H1 (cell line): ENCODE measurements at regions not wholly inside any gene's neighbourhood (a gene's known extent, or its start where the extent isn't known, plus 50 kb on each side); places are given as distances from the start of the nearest gene placed in this dataset.

Source experiments
- CTCF ChIA-PET: fragments of 300-600 bp; sonication (Branson Sonifier 250); formaldehyde crosslinking; loops from one replicate; lab custom pipeline; 2021; ENCODE audit not compliant: partially characterized antibody; lab: Charles Lee
- POLR2A ChIA-PET: fragments of 300-600 bp; sonication (Branson Sonifier 250); formaldehyde crosslinking; loops from one replicate; lab custom pipeline; 2021; ENCODE audit warnings: inconsistent platforms; ENCODE audit not compliant: partially characterized antibody; lab: Charles Lee
- DNase-seq, 2 experiments: peaks; one replicate each; pipeline versions ENCODE4 v3.0.0 to v3.0.0-alpha.2; 2010 to 2022; ENCODE audit warnings: low spot score in 2 of 2, low read depth in 1 of 2, mixed read lengths in 1 of 2
- FAIRE-seq: peaks from 2 replicates; lab custom pipeline; 2011; peaks lifted over from hg19 to GRCh38; lab: Jason Lieb, UNC
- H2AFZ ChIP-seq: 2 replicates; pipeline ENCODE4 v1.8.1; 2012; ENCODE audit warnings: low read length, inconsistent platforms
- H2AK5ac ChIP-seq: 2 replicates; pipeline ENCODE4 v1.6.1; 2013; ENCODE audit warnings: low read depth, low read length
- H2BK120ac ChIP-seq: replicated peaks from 2 replicates; pipeline ENCODE3; 2013; ENCODE audit warnings: low read depth, low read length, inconsistent platforms
- H2BK12ac ChIP-seq: 2 replicates; pipeline ENCODE4 v1.6.1; 2013; ENCODE audit warnings: low read depth, low read length
- H2BK15ac ChIP-seq: 2 replicates; pipeline ENCODE4 v1.6.1; 2013; ENCODE audit warnings: low read length
- H2BK20ac ChIP-seq: 2 replicates; pipeline ENCODE4 v1.6.1; 2013; ENCODE audit warnings: low read length
- H2BK5ac ChIP-seq: 2 replicates; pipeline ENCODE4 v1.6.1; 2013; ENCODE audit warnings: low read depth, low read length
- H3K14ac ChIP-seq: 2 replicates; pipeline ENCODE4 v1.6.1; 2013; ENCODE audit warnings: inconsistent platforms; ENCODE audit not compliant: insufficient read length
- H3K18ac ChIP-seq: 2 replicates; pipeline ENCODE4 v1.6.1; 2013; ENCODE audit warnings: low read length; ENCODE audit errors: extremely low read depth
- H3K23ac ChIP-seq: 2 replicates; pipeline ENCODE4 v1.6.1; 2013; ENCODE audit warnings: inconsistent platforms; ENCODE audit not compliant: insufficient read length
- H3K23me2 ChIP-seq: 2 replicates; pipeline ENCODE4 v1.6.1; 2013; ENCODE audit warnings: low read depth, low read length
- H3K27ac ChIP-seq: 2 replicates; pipeline ENCODE4 v1.6.1; 2011; ENCODE audit warnings: low read depth, low read length, inconsistent platforms
- H3K27me3 ChIP-seq, 4 experiments: replicated peaks in 1 of 4; 1 replicate in 1 of 4; 2 replicates in 3 of 4; pipeline versions ENCODE4 v1.6.1 to v1.8.1; 2011 to 2013; ENCODE audit warnings: low read length in 3 of 4, mild to moderate bottlenecking in 3 of 4, inconsistent platforms in 2 of 4, mixed read lengths in 2 of 4, moderate library complexity in 1 of 4; ENCODE audit not compliant: control insufficient read depth in 3 of 4, insufficient read depth in 3 of 4; ENCODE audit errors: extremely low read depth in 1 of 4
- H3K36me3 ChIP-seq, 4 experiments: 2 replicates each; pipeline versions ENCODE4 v1.6.1 to v1.8.1; 2011 to 2013; ENCODE audit warnings: mild to moderate bottlenecking in 4 of 4, low read length in 3 of 4, moderate library complexity in 2 of 4, control low read depth in 1 of 4, inconsistent platforms in 1 of 4; ENCODE audit not compliant: insufficient read depth in 4 of 4, control insufficient read depth in 2 of 4
- H3K4ac ChIP-seq: replicated peaks from 2 replicates; pipeline ENCODE3; 2013; ENCODE audit warnings: low read length, low read depth, mixed read lengths, inconsistent platforms; ENCODE audit not compliant: insufficient read length
- H3K4me1 ChIP-seq, 4 experiments: replicated peaks in 1 of 4; 1 replicate in 1 of 4; 2 replicates in 3 of 4; pipeline versions ENCODE4 v1.6.1 to v1.8.1; 2011 to 2013; ENCODE audit warnings: low read length in 3 of 4, inconsistent platforms in 2 of 4, mixed read lengths in 1 of 4; ENCODE audit not compliant: insufficient read depth in 4 of 4, control insufficient read depth in 3 of 4
- H3K4me2 ChIP-seq, 2 experiments: 2 replicates each; pipeline versions ENCODE4 v1.6.1 to v1.8.1; 2011 to 2013; ENCODE audit warnings: low read depth in 2 of 2, low read length in 2 of 2, control low read depth in 1 of 2, inconsistent platforms in 1 of 2, mild to moderate bottlenecking in 1 of 2; ENCODE audit not compliant: insufficient read depth in 1 of 2
- H3K4me3 ChIP-seq, 4 experiments: fragments of 200-600, 300-600 bp in 1 of 4; sonication (generic), shearing (Covaris generic), sonication (Bioruptor Twin) in 1 of 4; 2 replicates each; pipeline versions ENCODE4 v1.5.1 to v1.8.1; 2011 to 2016; ENCODE audit warnings: low read length in 4 of 4, low read depth in 3 of 4, control low read depth in 2 of 4, inconsistent platforms in 2 of 4, mild to moderate bottlenecking in 2 of 4, mixed read lengths in 1 of 4, moderate library complexity in 1 of 4; ENCODE audit not compliant: insufficient read depth in 2 of 4; ENCODE audit errors: extremely low read depth in 1 of 4
- H3K56ac ChIP-seq: replicated peaks from 2 replicates; pipeline ENCODE3; 2013; ENCODE audit warnings: low read depth, mild to moderate bottlenecking, mixed read lengths, low read length, inconsistent platforms; ENCODE audit not compliant: insufficient read length
- H3K79me1 ChIP-seq: 2 replicates; pipeline ENCODE4 v1.6.1; 2013; ENCODE audit warnings: low read depth, low read length, control low read depth
- H3K79me2 ChIP-seq, 2 experiments: 2 replicates each; pipeline versions ENCODE4 v1.6.1 to v1.8.1; 2012 to 2013; ENCODE audit warnings: low read length in 2 of 2, mild to moderate bottlenecking in 2 of 2, inconsistent platforms in 1 of 2; ENCODE audit not compliant: insufficient read depth in 2 of 2, control insufficient read depth in 1 of 2
- H3K9ac ChIP-seq, 4 experiments: replicated peaks in 1 of 4; 1 replicate in 1 of 4; 2 replicates in 3 of 4; pipeline versions ENCODE4 v1.6.1 to v1.8.1; 2011 to 2013; ENCODE audit warnings: low read depth in 3 of 4, low read length in 3 of 4, control low read depth in 2 of 4, mild to moderate bottlenecking in 2 of 4, moderate library complexity in 2 of 4, inconsistent platforms in 1 of 4; ENCODE audit errors: extremely low read depth in 1 of 4
- H3K9me3 ChIP-seq, 2 experiments: 2 replicates each; pipeline versions ENCODE4 v1.6.1 to v1.8.1; 2012 to 2013; ENCODE audit warnings: mild to moderate bottlenecking in 2 of 2, moderate library complexity in 2 of 2, control low read depth in 1 of 2, inconsistent platforms in 1 of 2, low read depth in 1 of 2, low read length in 1 of 2, mixed read lengths in 1 of 2; ENCODE audit not compliant: insufficient read depth in 2 of 2
- H4K20me1 ChIP-seq, 2 experiments: replicated peaks in 1 of 2; 2 replicates each; pipeline versions ENCODE3 to v1.8.1; 2011 to 2013; ENCODE audit warnings: inconsistent platforms in 2 of 2, low read length in 2 of 2, mild to moderate bottlenecking in 1 of 2; ENCODE audit not compliant: insufficient read depth in 2 of 2, control insufficient read depth in 1 of 2
- H4K5ac ChIP-seq: 2 replicates; pipeline ENCODE4 v1.6.1; 2013; ENCODE audit warnings: low read length, low read depth, mixed read lengths, inconsistent platforms; ENCODE audit not compliant: insufficient read length
- H4K8ac ChIP-seq: 2 replicates; pipeline ENCODE4 v1.8.0; 2013; ENCODE audit warnings: mild to moderate bottlenecking, moderate library complexity, low read length, inconsistent platforms; ENCODE audit not compliant: insufficient read depth; ENCODE audit errors: extremely low read depth
- H4K91ac ChIP-seq: replicated peaks from 2 replicates; pipeline ENCODE3; 2013; ENCODE audit warnings: low read length, mixed read lengths, inconsistent platforms; ENCODE audit not compliant: insufficient read length
- EGR1 ChIP-seq: IDR thresholded peaks from 2 replicates; pipeline ENCODE4 v1.6.1; 2011; ENCODE audit warnings: low read depth, low read length, borderline replicate concordance
- HDAC6 ChIP-seq: IDR thresholded peaks from one replicate; pipeline ENCODE4 v1.7.1; 2012; ENCODE audit warnings: low read depth, mild to moderate bottlenecking, inconsistent platforms, low read length, moderate library complexity
- KDM4A ChIP-seq: IDR thresholded peaks from one replicate; pipeline ENCODE4 v1.7.1; 2012; ENCODE audit warnings: low read depth, mild to moderate bottlenecking, moderate library complexity, low read length, inconsistent platforms; ENCODE audit not compliant: severe bottlenecking
- RAD21 ChIP-seq, 2 experiments: IDR thresholded peaks in 1 of 2; conservative IDR thresholded peaks in 1 of 2; 2 replicates each; pipeline ENCODE4 v1.6.1; 2011; ENCODE audit warnings: low read depth in 2 of 2, low read length in 2 of 2, improper control_type of control experiment in 1 of 2, inconsistent platforms in 1 of 2, mild to moderate bottlenecking in 1 of 2, moderate library complexity in 1 of 2
- RXRA ChIP-seq: IDR thresholded peaks from 2 replicates; pipeline ENCODE4 v1.6.1; 2011; ENCODE audit warnings: low read depth, mild to moderate bottlenecking, low read length, moderate library complexity; ENCODE audit not compliant: insufficient read depth
- SIX5 ChIP-seq: IDR thresholded peaks from 2 replicates; pipeline ENCODE4 v1.6.1; 2011; ENCODE audit warnings: mild to moderate bottlenecking, low read depth, low read length
- WGBS, 2 experiments: shearing (Covaris generic) in 1 of 2; methylation state at CpG; one replicate each; pipeline versions ENCODE4 v1.1.6 to v1.1.7; 2013 to 2015; ENCODE audit warnings: low lambda C conversion rate in 2 of 2, mixed read lengths in 2 of 2, inconsistent platforms in 1 of 2, low coverage in 1 of 2, missing lambda C conversion rate in 1 of 2; ENCODE audit not compliant: insufficient replicate concordance in 2 of 2, insufficient coverage in 1 of 2, insufficient read length in 1 of 2; ENCODE audit errors: extremely low coverage in 1 of 2, missing lambda C conversion rate in 1 of 2; 5-methylcytosine and 5-hydroxymethylcytosine counted together

DNA sequence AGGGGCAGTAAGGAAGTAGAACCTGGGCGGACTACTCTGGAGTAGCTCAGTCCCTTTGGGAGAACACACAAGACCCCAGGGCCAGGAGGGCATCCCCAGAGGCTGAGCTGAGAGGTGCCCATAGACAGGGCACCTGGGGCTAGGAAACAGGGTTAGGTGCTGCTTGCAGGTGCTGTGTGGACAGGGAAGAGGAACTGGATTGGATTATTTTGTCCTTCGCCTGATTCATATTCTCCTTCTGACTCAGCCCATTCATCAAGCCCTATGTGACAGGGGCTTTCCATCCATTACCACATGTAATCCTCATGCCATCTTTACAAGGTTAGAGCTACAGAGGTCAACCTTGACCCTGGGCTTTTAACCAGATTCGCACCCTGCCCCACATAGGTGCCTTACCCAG, 183.9 kb downstream of the C1orf94 start:
- H2BK15ac ChIP-seq = no peak overlapping the region
- no peak overlapping the region for H3K9ac ChIP-seq
- no peaks in the 10 kb centered on the region for H3K36me3 ChIP-seq
- H4K5ac ChIP-seq = no peak overlapping the region
- no peak overlapping the region for H2AFZ ChIP-seq
- FAIRE-seq = no peak
- 100% methylated on average over 3 of the region's 3 CpGs; no CpG with 5 or more reads in 1 of the 2 experiments for WGBS, 2 experiments
- TF ChIP-seq RAD21 (IDR thresholded peaks at IDR 0.05 in 1 of 2, conservative IDR thresholded peaks at IDR 0.05 in 1 of 2; ENCODE audit: low read depth in 2 of 2, low read length in 2 of 2) (no peak), RXRA (no peak), KDM4A (no peak), EGR1 (no peak), SIX5 (no peak), HDAC6 (no peak)
- TF ChIP-seq, all 59 proteins: peak for 0
- CTCF ChIA-PET = interaction anchor here (0.5 to 1.5 kb wide), 3 partner anchors 10 to 201 kb away, joined by 3 read pairs; no protein-coding TSS in a partner anchor
- no peaks in the 10 kb centered on the region for H3K4me1 ChIP-seq
- peak in 1 of 2 experiments; percentile 24 for DNase-seq
- no peak overlapping the region for H2AK5ac ChIP-seq
- H3K4me2 ChIP-seq = no peak overlapping the region
- no peaks in the 10 kb centered on the region for H3K79me2 ChIP-seq
- no peak overlapping the region for H2BK20ac ChIP-seq
- H3K56ac ChIP-seq = no peak overlapping the region
- H3K23ac ChIP-seq = no peak overlapping the region
- H3K23me2 ChIP-seq = no peaks in the 10 kb centered on the region
- no peak overlapping the region for H3K4ac ChIP-seq
- no peak overlapping the region for H2BK12ac ChIP-seq
- POLR2A ChIA-PET = interaction anchor here (1.6 kb wide), 1 partner anchor 10 kb away, joined by 3 read pairs; no protein-coding TSS in a partner anchor
- H4K20me1 ChIP-seq = no peaks in the 10 kb centered on the region
- H4K91ac ChIP-seq = no peak overlapping the region
- no peaks in the 10 kb centered on the region for H3K79me1 ChIP-seq
- peaks cover 0 to 4% of the 10 kb centered on the region in 2 experiments; a peak in 1 of 4 replicates for H3K9me3 ChIP-seq
- no peak overlapping the region for H3K4me3 ChIP-seq
- H2BK5ac ChIP-seq = no peak overlapping the region
- H3K27ac ChIP-seq = no peak overlapping the region
- no peak overlapping the region for H2BK120ac ChIP-seq
- no peak overlapping the region for H3K18ac ChIP-seq
- H4K8ac ChIP-seq = no peak overlapping the region
- H3K14ac ChIP-seq = no peak overlapping the region
- no peaks in the 10 kb centered on the region; a peak in 1 of 7 replicates for H3K27me3 ChIP-seq
